HuH-7.5 (cell line): ENCODE measurements at regions not wholly inside any gene's neighbourhood (a gene's known extent, or its start where the extent isn't known, plus 50 kb on each side); places are given as distances from the start of the nearest gene placed in this dataset.
"Not testable (repeated sequence)": the region's sequence is repeated elsewhere in the genome, so short reads cannot be mapped to it uniquely, and the experiment has no call there.

Source experiments
- DNase-seq: peaks from one replicate; pipeline ENCODE4 v3.0.0; 2011; ENCODE audit warnings: low spot score

DNA sequence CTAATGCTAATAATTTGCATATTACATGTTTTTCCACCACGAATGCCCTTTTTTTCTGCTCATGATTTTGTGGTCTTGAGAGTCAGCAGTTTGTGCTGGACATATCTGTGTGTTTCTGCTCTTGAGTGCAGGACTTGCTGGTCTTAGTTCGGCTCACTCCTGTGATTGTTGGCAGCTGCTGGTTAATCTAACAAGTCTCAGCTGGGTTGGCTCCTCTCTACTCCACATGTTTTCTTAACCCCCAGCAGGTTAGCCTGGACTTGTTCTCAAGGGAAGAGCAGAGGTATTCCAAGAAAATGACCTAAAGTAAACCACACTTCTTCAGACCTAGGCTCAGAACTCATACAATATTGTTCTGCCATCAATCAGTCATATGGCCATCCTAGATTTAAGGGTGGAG, 1238.9 kb downstream of the XPNPEP1 start:
- no peak for DNase-seq

DNA sequence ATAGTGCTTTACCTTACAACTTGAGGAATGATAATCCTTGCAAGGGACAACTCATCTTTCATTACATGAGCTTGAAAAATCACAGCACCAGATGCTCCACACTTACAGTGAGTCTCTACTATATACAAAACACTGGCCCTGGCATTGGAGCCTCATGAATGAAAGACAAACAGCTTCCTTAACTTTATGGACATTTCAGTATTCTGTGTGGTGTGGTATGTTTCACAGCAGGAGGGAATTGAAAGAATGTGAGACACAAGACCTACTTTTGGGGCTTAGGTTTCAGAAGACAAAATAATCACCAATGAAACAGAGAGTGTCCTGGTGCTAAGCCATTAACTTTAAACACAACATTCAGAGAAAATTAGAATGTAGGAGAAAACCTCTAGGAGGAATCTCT, 1249.6 kb downstream of the XPNPEP1 start:
- no peak for DNase-seq

DNA sequence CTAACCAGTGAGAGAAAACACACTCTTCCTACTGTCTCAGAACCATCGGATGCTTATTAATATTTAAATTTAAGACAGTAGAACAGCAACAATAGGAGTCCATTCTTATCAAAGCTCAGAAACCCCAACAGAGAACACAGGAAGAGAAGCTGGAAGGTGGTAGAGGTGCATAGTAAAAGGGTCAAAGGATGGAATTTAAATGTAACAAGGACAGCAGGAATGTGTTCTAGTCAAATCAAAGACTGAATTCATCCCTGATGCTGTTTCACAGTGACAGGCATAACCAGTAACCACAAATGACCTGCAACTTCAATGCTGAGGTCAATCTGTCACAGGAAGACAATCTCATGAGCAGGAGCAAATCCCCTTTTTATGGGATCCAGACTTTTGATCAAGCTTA, 1259.7 kb downstream of the XPNPEP1 start:
- no peak for DNase-seq

GRCh38 chr10:108662975-108663374, 1260.3 kb downstream of the XPNPEP1 start:
- no peak for DNase-seq

GRCh38 chr10:108655057-108655456, 1268.3 kb downstream of the XPNPEP1 start:
- no peak for DNase-seq

- no peak for DNase-seq
Measured at GRCh38 chr10:108653531-108653930, 1269.8 kb downstream of the XPNPEP1 start.

GRCh38 chr10:108639010-108639409, 1284.3 kb downstream of the XPNPEP1 start:
- no peak for DNase-seq

- DNase-seq, result no peak
Measured at GRCh38 chr10:108638225-108638624, 1285.1 kb downstream of the XPNPEP1 start.

- DNase-seq, result no peak
Measured at GRCh38 chr10:108633046-108633445, 1290.3 kb downstream of the XPNPEP1 start.

GRCh38 chr10:108632144-108632543, 1291.2 kb downstream of the XPNPEP1 start:
- no peak for DNase-seq

DNA sequence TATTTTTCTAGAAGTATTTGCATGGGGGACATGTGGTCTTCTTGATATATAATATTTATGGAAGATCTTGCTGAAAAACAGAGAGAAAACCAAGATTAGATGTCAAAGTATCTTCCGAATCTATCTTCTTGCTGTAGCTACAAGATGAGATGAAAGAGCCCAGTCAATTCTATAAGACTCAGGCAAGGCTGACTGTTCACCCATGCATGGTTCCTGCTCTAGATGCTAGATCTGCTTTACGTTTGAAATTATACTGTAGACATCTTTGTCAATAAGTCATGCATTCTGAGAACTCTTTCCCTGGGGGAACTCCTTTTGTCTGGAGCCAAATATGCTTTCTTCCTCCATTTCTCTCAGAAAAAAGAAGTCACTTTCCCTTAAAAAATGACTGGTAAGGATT, 1292.0 kb downstream of the XPNPEP1 start:
- no peak for DNase-seq

DNA sequence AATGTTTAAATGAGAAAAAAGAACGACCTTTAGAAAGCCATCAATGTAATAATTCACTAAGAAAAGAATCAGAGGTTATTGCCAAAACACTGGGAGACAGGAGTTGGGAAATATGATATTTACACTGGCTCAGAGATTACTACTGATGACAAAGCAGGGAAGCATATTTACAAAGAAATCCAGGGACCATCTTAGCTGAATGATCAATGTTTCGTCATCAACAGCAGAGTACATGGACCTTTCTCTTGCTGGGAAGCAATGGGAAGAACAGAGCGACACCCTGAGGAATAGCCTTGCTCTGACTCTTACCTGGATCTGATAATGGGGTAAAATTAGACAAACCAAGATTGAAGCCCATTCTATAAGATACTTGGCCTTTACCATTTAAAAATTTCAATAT, 1293.5 kb downstream of the XPNPEP1 start:
- DNase-seq, result peak; percentile 8

- DNase-seq, result no peak
Measured at GRCh38 chr10:108624052-108624451, 1299.3 kb downstream of the XPNPEP1 start.

- no peak for DNase-seq
Measured at GRCh38 chr10:108620821-108621534, 1302.3 kb downstream of the XPNPEP1 start.

- DNase-seq, result no peak
Measured at GRCh38 chr10:108616559-108617285, 1306.6 kb downstream of the XPNPEP1 start.

DNA sequence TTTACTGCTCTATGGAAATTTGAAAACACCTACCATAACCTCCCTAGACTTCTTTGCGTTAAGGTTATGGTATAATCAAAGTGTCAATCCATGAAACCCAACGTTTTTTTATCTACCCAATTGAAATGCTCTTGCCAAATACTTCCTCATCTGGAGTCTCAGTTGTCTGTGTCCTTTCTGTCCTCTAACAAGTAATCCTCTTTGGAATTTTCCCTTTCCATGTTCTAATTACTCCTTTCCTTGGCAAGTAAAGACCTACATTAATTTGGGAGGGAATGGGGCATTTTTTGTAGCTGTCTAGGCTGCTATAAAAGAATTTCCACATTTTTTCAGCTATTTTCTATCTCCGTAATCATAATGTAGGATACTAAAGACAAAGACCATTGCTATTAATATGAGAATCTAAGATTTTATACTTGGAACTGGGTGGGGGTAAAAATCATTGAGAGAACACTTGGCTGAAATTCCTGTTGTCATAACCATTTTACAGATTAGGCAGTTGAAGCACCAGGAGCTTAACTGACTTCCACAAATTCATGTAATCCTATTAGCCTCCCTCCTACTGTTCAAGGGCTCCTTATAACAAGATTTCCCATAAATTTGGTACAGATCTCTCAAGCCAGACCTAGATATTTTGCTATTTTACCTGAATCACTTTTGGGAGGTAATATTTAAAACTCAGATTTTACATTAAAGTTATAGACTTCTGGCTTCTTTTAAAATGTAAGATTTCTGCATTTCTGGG, 1307.6 kb downstream of the XPNPEP1 start:
- no peak for DNase-seq

GRCh38 chr10:108612485-108612884, 1310.8 kb downstream of the XPNPEP1 start:
- no peak for DNase-seq

- DNase-seq, result no peak
Measured at GRCh38 chr10:108608860-108609259, 1314.5 kb downstream of the XPNPEP1 start.

DNA sequence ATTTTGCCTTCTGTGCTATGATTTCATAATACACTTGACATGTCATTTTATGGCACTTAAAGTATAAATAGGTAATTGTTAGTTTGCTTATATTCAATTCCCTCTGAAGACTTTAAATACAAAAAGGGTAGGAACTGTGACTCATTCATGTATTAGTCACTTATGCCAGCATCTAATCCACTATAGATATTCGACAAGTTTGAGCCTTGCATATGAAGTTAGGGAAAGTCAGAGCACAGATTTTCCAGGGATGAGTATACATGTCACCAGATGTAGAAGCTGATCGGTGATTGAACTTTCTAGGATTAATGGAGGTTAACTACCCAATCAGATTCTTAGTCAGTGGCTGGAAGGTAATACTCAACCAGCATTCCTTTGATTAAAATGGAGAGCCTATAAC, 1321.5 kb downstream of the XPNPEP1 start:
- no peak for DNase-seq

GRCh38 chr10:108600511-108600910, 1322.8 kb downstream of the XPNPEP1 start:
- not testable (repeated sequence) for DNase-seq

GRCh38 chr10:108599317-108599716, 1324.0 kb downstream of the XPNPEP1 start:
- not testable (repeated sequence) for DNase-seq

DNA sequence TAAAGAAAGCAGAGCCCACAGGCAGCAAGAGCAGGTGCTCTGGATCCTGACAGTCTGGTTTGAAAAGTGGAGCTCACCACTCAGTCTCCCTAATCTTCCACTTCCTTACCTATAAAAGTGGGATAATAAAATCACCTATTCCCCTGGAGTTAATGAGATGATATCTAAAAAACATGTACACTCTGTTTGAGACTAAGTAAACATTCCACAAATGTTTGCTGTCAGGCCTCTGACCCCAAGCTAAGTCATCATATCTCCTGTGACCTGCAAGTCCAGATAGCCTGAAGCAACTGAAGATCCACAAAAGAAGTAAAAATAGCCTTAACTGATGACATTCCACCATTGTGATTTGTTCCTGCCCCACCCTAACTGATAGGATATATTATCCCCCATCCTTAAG, 1324.5 kb downstream of the XPNPEP1 start:
- no peak for DNase-seq

GRCh38 chr10:108598320-108598695, 1325.0 kb downstream of the XPNPEP1 start:
- DNase-seq, result no peak
